ENCODE measurements at regions not wholly inside any gene's neighbourhood (a gene's known extent, or its start where the extent isn't known, plus 50 kb on each side); places are given as distances from the start of the nearest gene placed in this dataset.

DNA sequence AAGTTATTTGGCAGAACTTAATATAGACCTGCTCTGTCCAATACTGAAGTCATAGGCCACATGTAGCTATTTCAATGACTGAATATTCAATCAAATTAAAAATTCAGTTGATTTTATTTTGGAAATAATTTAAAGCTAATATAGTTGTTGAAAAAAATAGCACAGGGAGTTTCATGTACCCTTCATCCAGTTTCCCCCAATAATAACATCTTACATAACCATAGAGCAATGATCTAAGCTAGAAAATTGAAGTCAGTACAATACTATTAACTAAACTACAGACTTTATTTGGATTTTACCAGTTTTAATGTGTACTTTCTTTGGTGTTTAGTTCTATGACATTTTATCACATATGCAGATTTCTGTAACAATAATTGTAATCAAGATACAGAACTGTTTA is 212.2 kb upstream of the HDDC2 start (continued):
- no peak for TF ChIP-seq ZNF830 (CRISPR knock-in tag; IDR thresholded peaks at IDR 0.05)

DNA sequence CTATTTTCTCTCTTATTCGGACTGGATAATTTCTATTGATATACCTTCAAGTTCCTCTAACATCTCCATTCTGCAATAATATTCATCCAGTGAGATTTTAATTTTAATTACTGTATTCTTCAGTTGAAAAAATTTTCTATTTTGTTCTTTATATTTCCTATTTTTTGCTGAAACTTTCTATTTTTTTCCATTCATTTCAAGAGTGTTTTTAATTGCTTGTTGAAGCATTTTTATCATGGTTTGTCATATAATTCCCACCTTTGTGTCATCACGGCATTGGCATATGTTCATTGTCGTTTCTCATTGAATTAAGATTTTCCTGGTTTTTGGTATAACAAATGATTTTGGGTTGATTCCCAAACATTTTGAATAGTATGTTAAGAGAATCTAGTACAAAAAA is 214.9 kb upstream of the HDDC2 start:
- Histone ChIP-seq H4K20me1 (replicated peaks; ENCODE audit: control insufficient read depth, insufficient read depth, low read length) (no peaks in the 10 kb centered on the region), H3K79me2 (ENCODE audit: control insufficient read depth, insufficient read depth, low read length) (no peaks in the 10 kb centered on the region), H3K36me3 (ENCODE audit: control insufficient read depth, insufficient read depth, low read length) (no peaks in the 10 kb centered on the region), H2AFZ (ENCODE audit: low read depth, low read length) (no peak overlapping the region), H3K4me2 (ENCODE audit: insufficient read depth, low read length) (no peak overlapping the region), H3K9me3 (replicated peaks; ENCODE audit: control insufficient read depth, insufficient read depth, low read depth, low read length) (no peaks in the 10 kb centered on the region), H3K9ac (ENCODE audit: insufficient read depth in 1 of 2, low read depth in 2 of 2, low read length in 2 of 2) (no peak overlapping the region), H3K27me3 (ENCODE audit: control insufficient read depth in 2 of 2, insufficient read depth in 2 of 2, low read length in 2 of 2) (peaks cover 0 to 2% of the 10 kb centered on the region in 2 experiments; a peak in 1 of 5 replicates), H3K4me1 (replicated peaks in 1 of 2; ENCODE audit: control insufficient read depth in 2 of 2, insufficient read depth in 2 of 2, low read length in 2 of 2) (no peaks in the 10 kb centered on the region), H3K4me3 (no peak overlapping the region), H3K27ac (ENCODE audit: extremely low read depth, low read depth, low read length) (no peak overlapping the region), H3K9me1 (ENCODE audit: control insufficient read depth, insufficient read depth, low read length) (no peaks in the 10 kb centered on the region)
- ChIA-PET POLR2A (no interaction called here), CTCF (ENCODE audit: low intra/inter-chr PET ratio) (no interaction called here)
- intact Hi-C loops (cut with micrococcal nuclease), result loop anchor here (10.0 kb wide), 1 partner anchor 202 kb away; no protein-coding TSS in a partner anchor
- BruUV-seq (replicated peaks), result no TSS peak
- DNase-seq (ENCODE audit: extremely low read depth in 1 of 4, low spot score in 3 of 4) (no peak), ATAC-seq (no peak), FAIRE-seq (no peak)
- in situ Hi-C loops (cut with MboI), result no loop called here
- 0% methylated on average over 3 of the region's 3 CpGs for WGBS (ENCODE audit: insufficient coverage, low coverage, missing lambda C conversion rate)
- TF ChIP-seq ZKSCAN8 (CRISPR knock-in tag; IDR thresholded peaks at IDR 0.05), result no peak
- no peak for TF ChIP-seq ARNT (IDR thresholded peaks at IDR 0.05)
- TF ChIP-seq FIP1L1 (IDR thresholded peaks at IDR 0.05; ENCODE audit: low read depth, low read length, poor library complexity, severe bottlenecking), result no peak
- TF ChIP-seq STAG1 (CRISPR knock-in tag; IDR thresholded peaks at IDR 0.05; ENCODE audit: borderline replicate concordance), result no peak
- TF ChIP-seq GTF2E2 (tag; IDR thresholded peaks at IDR 0.05), result no peak
- no peak for TF ChIP-seq CHD4 (IDR thresholded peaks at IDR 0.05; ENCODE audit: insufficient read depth, insufficient replicate concordance, low read depth, low read length, poor library complexity, severe bottlenecking)
- TF ChIP-seq POLR2G (IDR thresholded peaks at IDR 0.05; ENCODE audit: low read depth, low read length), result no peak
- TF ChIP-seq NCOA6 (IDR thresholded peaks at IDR 0.05), result no peak
- TF ChIP-seq NFXL1 (CRISPR knock-in tag; IDR thresholded peaks at IDR 0.05), result no peak
- TF ChIP-seq ZNF717 (CRISPR knock-in tag; IDR thresholded peaks at IDR 0.05), result no peak
